Inflammatory macrophage treated with lipopolysaccharide for 4 hours (primary cell): ENCODE measurements at regions not wholly inside any gene's neighbourhood (a gene's known extent, or its start where the extent isn't known, plus 50 kb on each side); places are given as distances from the start of the nearest gene placed in this dataset.

Source experiments
- DNase-seq: peaks from one replicate; pipeline ENCODE4 v3.0.0-alpha.2; 2020

DNA sequence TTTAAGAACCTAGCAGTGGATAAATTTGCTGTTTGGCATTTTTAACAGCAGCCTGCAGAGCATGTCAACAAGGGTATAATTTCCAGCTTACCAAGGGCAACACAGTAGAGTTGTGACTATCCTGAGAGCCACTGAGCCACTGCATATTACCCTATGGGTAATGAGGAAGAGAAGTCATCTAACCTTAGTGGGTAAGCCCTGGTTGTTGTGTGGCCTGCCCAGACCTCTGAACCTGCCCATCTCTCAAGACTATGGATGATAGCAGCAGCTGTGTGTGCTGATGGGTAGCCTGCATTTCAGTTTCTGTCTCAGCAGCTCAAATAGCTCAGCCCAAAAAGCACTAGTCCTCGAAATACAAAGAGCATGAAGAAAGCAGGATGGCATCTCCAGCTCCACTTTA is 56.1 kb upstream of the PIP5K1B start:
- no peak for DNase-seq

DNA sequence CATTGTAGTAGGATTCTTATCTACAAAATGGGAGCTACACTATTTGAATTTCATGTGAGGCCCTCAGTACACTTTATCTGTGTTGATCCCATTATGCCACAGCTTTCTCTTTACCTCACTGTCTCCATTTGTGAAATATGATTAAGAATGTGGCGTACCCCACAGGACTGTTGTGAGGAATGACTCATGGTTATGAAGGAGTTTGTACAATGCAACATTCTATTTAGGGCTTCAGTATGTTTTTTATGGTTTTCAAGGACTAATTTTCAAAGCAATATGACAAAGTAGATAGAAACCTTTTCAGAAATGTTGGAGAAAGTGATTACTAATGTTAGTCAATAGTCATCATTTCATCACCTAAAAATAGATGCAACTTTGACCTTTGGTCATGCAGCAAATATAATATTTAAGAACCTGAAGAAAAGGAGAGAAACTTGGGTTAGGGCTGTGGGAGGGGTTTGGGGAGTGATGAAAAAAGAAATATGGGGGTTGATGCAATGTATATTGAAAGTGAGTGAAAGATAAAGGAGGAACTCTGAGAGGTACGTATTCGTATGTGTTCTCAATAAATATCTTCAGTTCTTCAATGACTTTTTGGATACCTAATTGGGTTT is 53.7 kb upstream of the PIP5K1B start:
- no peak for DNase-seq

DNA sequence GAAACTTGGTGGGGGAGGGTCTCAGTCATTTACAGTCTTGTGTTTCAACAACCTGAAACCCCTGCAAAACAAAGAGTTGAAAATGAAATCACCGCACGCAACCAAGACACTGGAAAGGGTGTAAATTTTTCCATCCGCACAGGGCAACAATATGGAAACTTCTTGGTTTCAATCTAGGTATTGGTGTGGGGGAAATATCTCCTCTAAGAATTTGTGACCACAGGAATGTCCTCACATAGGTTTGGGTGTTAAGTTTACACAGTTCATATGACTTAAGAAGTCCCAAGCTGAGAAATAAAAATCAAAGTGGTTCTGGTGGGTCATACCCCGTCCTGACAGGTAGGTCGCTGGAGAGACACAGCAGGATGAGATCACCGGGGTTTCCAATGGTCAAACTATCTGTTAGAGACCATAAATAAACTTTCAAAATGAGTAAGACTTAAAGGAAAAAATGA is 51.9 kb upstream of the PIP5K1B start:
- no peak for DNase-seq

DNA sequence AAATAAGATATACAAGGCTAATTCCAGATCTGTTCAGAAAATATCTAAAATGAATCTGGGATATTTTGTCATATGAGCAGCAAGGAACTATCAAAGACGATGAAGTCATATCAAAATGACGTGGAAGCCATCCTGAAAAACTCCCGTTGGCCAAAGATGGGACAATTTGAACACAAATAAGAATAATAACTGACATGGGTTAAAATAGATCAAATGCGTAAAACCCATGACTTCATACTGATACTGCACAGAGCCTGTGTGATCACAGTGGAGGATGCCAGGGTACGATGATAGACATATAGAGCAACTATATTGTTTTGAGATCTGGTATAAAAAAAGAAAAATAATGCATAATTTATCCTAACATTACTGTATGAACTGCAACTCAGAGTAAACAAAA is 51.0 kb upstream of the PIP5K1B start:
- no peak for DNase-seq
